Activated CD4-positive, alpha-beta T cell treated with anti-CD3 and anti-CD28 coated beads for 36 hours (primary cell): ENCODE measurements at regions not wholly inside any gene's neighbourhood (a gene's known extent, or its start where the extent isn't known, plus 50 kb on each side); places are given as distances from the start of the nearest gene placed in this dataset.

ENCODE experiments used
- ATAC-seq: fragments of 200-7000 bp; cut with Tn5 transposase; one replicate; pipeline ENCODE4 v1.10.0; 2021; ENCODE audit warnings: mild to moderate bottlenecking, moderate library complexity
- CTCF ChIA-PET: fragments of 350-600 bp; sonication (Branson Sonifier 250); formaldehyde crosslinking; loops from one replicate; lab custom pipeline; 2021; ENCODE audit warnings: antibody characterized with exemption; lab: Charles Lee
- POLR2A ChIA-PET: fragments of 350-600 bp; sonication (Branson Sonifier 250); formaldehyde crosslinking; loops from one replicate; lab custom pipeline; 2021; ENCODE audit warnings: antibody characterized with exemption, inconsistent platforms; lab: Charles Lee
- DNase-seq: peaks from one replicate; pipeline ENCODE4 v3.0.0-alpha.2; 2020
- H3K27ac Mint-ChIP-seq: one replicate; pipeline ENCODE4 v1.8.0; 2021; ENCODE audit warnings: mixed read lengths
- H3K27me3 Mint-ChIP-seq: one replicate; pipeline ENCODE4 v1.8.0; 2021; ENCODE audit warnings: mixed read lengths
- H3K36me3 Mint-ChIP-seq: one replicate; pipeline ENCODE4 v1.8.0; 2021; ENCODE audit warnings: low read depth, mixed read lengths
- H3K4me1 Mint-ChIP-seq: one replicate; pipeline ENCODE4 v1.8.0; 2021; ENCODE audit warnings: mixed read lengths
- H3K4me3 Mint-ChIP-seq: one replicate; pipeline ENCODE4 v1.8.0; 2021; ENCODE audit warnings: mild to moderate bottlenecking, moderate library complexity, mixed read lengths
- H3K9me3 Mint-ChIP-seq: one replicate; pipeline ENCODE4 v1.8.0; 2021; ENCODE audit warnings: low read depth, mixed read lengths
- intact Hi-C, 2 experiments: fragments of 100-400 bp; cut with DNase I in 1 of 2; cut with micrococcal nuclease in 1 of 2; formaldehyde crosslinking; loops; one replicate each; pipeline versions ENCODE4 v1.14.2 to v1.15.1; 2022 to 2024; cut with DNase I, micrococcal nuclease

- intact Hi-C loops = no loop called here
- DNase-seq = no peak
- ChIA-PET POLR2A (no interaction called here), CTCF (interaction anchor here (0.6 to 1.1 kb wide), 2 partner anchors 14 to 41 kb away, joined by 3 read pairs; no protein-coding TSS in a partner anchor)
- no peak overlapping the region for H3K27ac Mint-ChIP-seq
- no peak for ATAC-seq
- no peaks in the 10 kb centered on the region for H3K36me3 Mint-ChIP-seq
- no peaks in the 10 kb centered on the region for H3K9me3 Mint-ChIP-seq
- no peaks in the 10 kb centered on the region for H3K4me1 Mint-ChIP-seq
- H3K27me3 Mint-ChIP-seq = peaks cover 5% of the 10 kb centered on the region
- no peak overlapping the region for H3K4me3 Mint-ChIP-seq
These were observed 53.9 kb upstream of the AKT3 start for GRCh38 chr1:243903895-243904294.

- Mint-ChIP-seq H3K27me3 (peaks cover 5% of the 10 kb centered on the region), H3K4me1 (no peaks in the 10 kb centered on the region), H3K36me3 (no peaks in the 10 kb centered on the region), H3K9me3 (no peaks in the 10 kb centered on the region), H3K4me3 (no peak overlapping the region), H3K27ac (no peak overlapping the region)
- CTCF ChIA-PET = interaction anchor here (0.6 to 1.1 kb wide), 2 partner anchors 13 to 155 kb away, joined by 3 read pairs; no protein-coding TSS in a partner anchor
- POLR2A ChIA-PET = no interaction called here
- ATAC-seq (no peak), DNase-seq (no peak)
- intact Hi-C loops = no loop called here
These were observed 53.0 kb upstream of the AKT3 start for GRCh38 chr1:243903041-243903440.

- Mint-ChIP-seq H3K4me3 (no peak overlapping the region), H3K4me1 (no peaks in the 10 kb centered on the region), H3K36me3 (no peaks in the 10 kb centered on the region), H3K27me3 (peaks cover 2% of the 10 kb centered on the region), H3K27ac (no peak overlapping the region), H3K9me3 (no peaks in the 10 kb centered on the region)
- intact Hi-C loops = no loop called here
- POLR2A ChIA-PET = no interaction called here
- DNase-seq = no peak
- CTCF ChIA-PET = no interaction called here
- no peak for ATAC-seq
These were observed 52.1 kb upstream of the AKT3 start for GRCh38 chr1:243902100-243902499.
